Endothelial cell of umbilical vein (primary cell): ENCODE measurements at regions not wholly inside any gene's neighbourhood (a gene's known extent, or its start where the extent isn't known, plus 50 kb on each side); places are given as distances from the start of the nearest gene placed in this dataset.

ENCODE experiments used
- BruUV-seq: library from RNA; stranded (reverse); fragments of 400-500 nt; replicated peaks from 2 replicates; lab custom pipeline; 2021; lab: Mats Ljungman, UMichigan
- CTCF ChIA-PET: fragments of 300-600, 350-600 bp; sonication (Branson Sonifier 250); formaldehyde crosslinking; loops from one replicate; lab custom pipeline; 2021; ENCODE audit warnings: antibody characterized with exemption, inconsistent platforms; lab: Charles Lee
- POLR2A ChIA-PET: fragments of 300-600, 350-600 bp; sonication (Branson Sonifier 250); formaldehyde crosslinking; loops from one replicate; lab custom pipeline; 2021; ENCODE audit warnings: antibody characterized with exemption, inconsistent platforms; lab: Charles Lee
- DNase-seq: peaks from one replicate; pipeline ENCODE4 v3.0.0-alpha.2; 2011; ENCODE audit warnings: low read depth, low spot score
- FAIRE-seq: peaks from 2 replicates; lab custom pipeline; 2011; peaks lifted over from hg19 to GRCh38; lab: Jason Lieb, UNC
- H2AFZ ChIP-seq: 2 replicates; pipeline ENCODE4 v1.6.0; 2012; ENCODE audit warnings: low read depth, low read length, control low read depth, inconsistent platforms
- H3K27ac ChIP-seq: 2 replicates; pipeline ENCODE4 v1.5.1; 2011; ENCODE audit warnings: low read depth, mild to moderate bottlenecking, control low read depth, low read length, moderate library complexity; ENCODE audit not compliant: insufficient read depth
- H3K27me3 ChIP-seq, 2 experiments: 2 replicates each; pipeline versions ENCODE4 v1.6.0 to v1.6.1; 2011; ENCODE audit warnings: low read length in 2 of 2, mixed read lengths in 1 of 2; ENCODE audit not compliant: control insufficient read depth in 2 of 2, insufficient read depth in 2 of 2
- H3K36me3 ChIP-seq, 2 experiments: 2 replicates in 1 of 2; 3 replicates in 1 of 2; pipeline ENCODE4 v1.5.1; 2011; ENCODE audit warnings: low read length in 2 of 2, mild to moderate bottlenecking in 1 of 2, moderate library complexity in 1 of 2; ENCODE audit not compliant: control insufficient read depth in 2 of 2, insufficient read depth in 2 of 2; ENCODE audit errors: extremely low read depth in 1 of 2
- H3K4me1 ChIP-seq: 3 replicates; pipeline ENCODE4 v1.5.1; 2011; ENCODE audit warnings: mild to moderate bottlenecking, low read length; ENCODE audit not compliant: control insufficient read depth, insufficient read depth; ENCODE audit errors: extremely low read depth
- H3K4me2 ChIP-seq: 2 replicates; pipeline ENCODE4 v1.6.1; 2011; ENCODE audit warnings: low read length, control low read depth, mixed read lengths; ENCODE audit not compliant: insufficient read depth
- H3K4me3 ChIP-seq, 3 experiments: fragments of 200-600 bp in 1 of 3; sonication (generic), shearing (Covaris generic) in 1 of 3; replicated peaks in 1 of 3; 2 replicates each; pipeline ENCODE4 v1.5.1; 2011 to 2016; ENCODE audit warnings: control low read depth in 3 of 3, low read length in 3 of 3, mild to moderate bottlenecking in 2 of 3, inconsistent platforms in 1 of 3, low read depth in 1 of 3, moderate library complexity in 1 of 3; ENCODE audit not compliant: insufficient read depth in 1 of 3
- H3K79me2 ChIP-seq: 2 replicates; pipeline ENCODE4 v1.6.0; 2012; ENCODE audit warnings: low read length, inconsistent platforms; ENCODE audit not compliant: control insufficient read depth, insufficient read depth
- H3K9ac ChIP-seq: replicated peaks from 2 replicates; pipeline ENCODE3; 2011; ENCODE audit warnings: low read length, control low read depth; ENCODE audit not compliant: insufficient read depth; ENCODE audit errors: extremely low read depth
- H3K9me1 ChIP-seq: replicated peaks from 3 replicates; pipeline ENCODE4 v1.6.0; 2011; ENCODE audit warnings: mild to moderate bottlenecking, low read length; ENCODE audit not compliant: control insufficient read depth, insufficient read depth; ENCODE audit errors: extremely low read depth
- H3K9me3 ChIP-seq: replicated peaks from 2 replicates; pipeline ENCODE4 v1.5.1; 2012; ENCODE audit warnings: low read length, inconsistent platforms; ENCODE audit not compliant: control insufficient read depth, insufficient read depth
- H4K20me1 ChIP-seq: replicated peaks from 2 replicates; pipeline ENCODE3; 2011; ENCODE audit warnings: mild to moderate bottlenecking, low read length; ENCODE audit not compliant: control insufficient read depth, insufficient read depth; ENCODE audit errors: extremely low read depth
- CTCF ChIP-seq, 2 donors: IDR thresholded peaks; 1 replicate in 1 of 2; 2 replicates in 1 of 2; pipeline ENCODE4 v1.5.1; 2011; ENCODE audit warnings: low read length in 2 of 2, mild to moderate bottlenecking in 2 of 2, moderate library complexity in 2 of 2, control low read depth in 1 of 2, inconsistent platforms in 1 of 2, low read depth in 1 of 2; ENCODE audit not compliant: insufficient read depth in 1 of 2; ENCODE audit errors: extremely low read depth in 1 of 2
- EZH2 ChIP-seq: IDR thresholded peaks from 2 replicates; pipeline ENCODE4 v1.6.1; 2012; ENCODE audit warnings: borderline replicate concordance, low read depth, mild to moderate bottlenecking, moderate library complexity, low read length, inconsistent platforms; ENCODE audit not compliant: severe bottlenecking
- FOS ChIP-seq: IDR thresholded peaks from 2 replicates; pipeline ENCODE4 v1.6.1; 2011; ENCODE audit warnings: mild to moderate bottlenecking, low read length, moderate library complexity, borderline replicate concordance; ENCODE audit not compliant: insufficient read depth
- GATA2 ChIP-seq: IDR thresholded peaks from 2 replicates; pipeline ENCODE4 v1.7.0; 2011; ENCODE audit warnings: low read depth, mild to moderate bottlenecking, moderate library complexity, mixed read lengths, low read length; ENCODE audit not compliant: insufficient read length, insufficient read depth
- JUN ChIP-seq: IDR thresholded peaks from 2 replicates; pipeline ENCODE4 v1.6.1; 2011; ENCODE audit warnings: borderline replicate concordance, low read depth; ENCODE audit not compliant: insufficient read length, insufficient read depth
- MYC ChIP-seq: IDR thresholded peaks from one replicate; pipeline ENCODE4 v1.6.1; 2011; ENCODE audit warnings: mild to moderate bottlenecking, low read depth, low read length
- POLR2A ChIP-seq: IDR thresholded peaks from 2 replicates; pipeline ENCODE4 v1.6.1; 2012; ENCODE audit warnings: low read depth, mild to moderate bottlenecking, control low read depth, low read length
- POLR2AphosphoS5 ChIP-seq: IDR thresholded peaks from 2 replicates; pipeline ENCODE4 v1.6.1; 2012; ENCODE audit warnings: low read depth, mild to moderate bottlenecking, control low read depth, low read length, moderate library complexity; ENCODE audit not compliant: insufficient read depth
- dilution Hi-C: fragments of 300-500 bp; cut with MboI; formaldehyde crosslinking; loops from one replicate; pipeline ENCODE4 v1.15.0; 2019; ENCODE audit warnings: low sequenced_read_pairs; ENCODE audit not compliant: extremely low pct_ligation_motif_present
- intact Hi-C: fragments of 100-400 bp; cut with micrococcal nuclease; formaldehyde crosslinking; loops from one replicate; pipeline ENCODE4 v1.10.0; 2022
- TF ChIP-seq, protein P1 (sequence below): IDR thresholded peaks from 2 replicates; pipeline ENCODE4 v1.6.1; 2011; ENCODE audit not compliant: insufficient read depth, insufficient read length

- dilution Hi-C loops = no loop called here
- intact Hi-C loops = no loop called here
- no TSS peak for BruUV-seq
- no peak overlapping the region for H3K9ac ChIP-seq
- no peak overlapping the region for H2AFZ ChIP-seq
- no peak for DNase-seq
- no peak overlapping the region for H3K27ac ChIP-seq
- TF ChIP-seq EZH2 (no peak), POLR2A (no peak), FOS (no peak), POLR2AphosphoS5 (no peak), CTCF (IDR thresholded peaks at IDR 0.05; ENCODE audit: extremely low read depth in 1 of 2, insufficient read depth in 1 of 2, low read depth in 1 of 2, low read length in 2 of 2) (no peak), MYC (no peak), JUN (no peak), GATA2 (no peak)
- TF ChIP-seq, protein P1, sequence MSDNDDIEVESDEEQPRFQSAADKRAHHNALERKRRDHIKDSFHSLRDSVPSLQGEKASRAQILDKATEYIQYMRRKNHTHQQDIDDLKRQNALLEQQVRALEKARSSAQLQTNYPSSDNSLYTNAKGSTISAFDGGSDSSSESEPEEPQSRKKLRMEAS = no peak
- no peaks in the 10 kb centered on the region for H3K9me1 ChIP-seq
- CTCF ChIA-PET = no interaction called here
- FAIRE-seq = no peak
- no peaks in the 10 kb centered on the region for H3K9me3 ChIP-seq
- POLR2A ChIA-PET = no interaction called here
- no peak overlapping the region for H3K4me2 ChIP-seq
- H3K27me3 ChIP-seq = no peaks in the 10 kb centered on the region
- H4K20me1 ChIP-seq = no peaks in the 10 kb centered on the region
- H3K4me1 ChIP-seq = no peaks in the 10 kb centered on the region
- no peak overlapping the region for H3K4me3 ChIP-seq
- H3K79me2 ChIP-seq = no peaks in the 10 kb centered on the region
- H3K36me3 ChIP-seq = no peaks in the 10 kb centered on the region
Observed at GRCh38 chr1:229132706-229133105, 138.2 kb upstream of the RAB4A start.
